Activated CD8-positive, alpha-beta memory T cell treated with anti-CD3 and anti-CD28 coated beads, Interleukin-2, amount 50 U/mL, for 4 hours (primary cell): ENCODE measurements at regions not wholly inside any gene's neighbourhood (a gene's known extent, or its start where the extent isn't known, plus 50 kb on each side); places are given as distances from the start of the nearest gene placed in this dataset.
"Not testable (repeated sequence)": the region's sequence is repeated elsewhere in the genome, so short reads cannot be mapped to it uniquely, and the experiment has no call there.

Source experiments
- DNase-seq: peaks from one replicate; pipeline ENCODE4 v3.0.0-alpha.2; 2020

DNA sequence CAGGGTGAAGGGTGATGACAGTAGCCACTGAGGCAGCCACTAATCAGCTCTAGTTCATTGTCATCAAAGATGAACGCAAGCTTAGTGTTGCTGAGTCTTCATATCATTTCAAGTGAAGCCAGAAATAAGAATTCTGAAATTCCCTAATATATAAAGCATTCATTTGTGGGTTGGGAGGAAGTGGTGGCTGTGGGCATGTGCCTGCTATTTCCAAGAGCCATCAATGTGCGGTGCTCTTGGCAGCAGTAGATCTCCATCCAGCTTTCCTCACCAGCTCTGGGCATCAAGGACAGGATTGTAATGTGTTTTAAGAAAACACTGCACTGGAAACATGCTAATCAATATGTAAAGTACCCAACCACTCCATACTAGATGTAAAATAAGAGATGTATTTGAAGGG is 202.5 kb upstream of the AHR start:
- no peak for DNase-seq

DNA sequence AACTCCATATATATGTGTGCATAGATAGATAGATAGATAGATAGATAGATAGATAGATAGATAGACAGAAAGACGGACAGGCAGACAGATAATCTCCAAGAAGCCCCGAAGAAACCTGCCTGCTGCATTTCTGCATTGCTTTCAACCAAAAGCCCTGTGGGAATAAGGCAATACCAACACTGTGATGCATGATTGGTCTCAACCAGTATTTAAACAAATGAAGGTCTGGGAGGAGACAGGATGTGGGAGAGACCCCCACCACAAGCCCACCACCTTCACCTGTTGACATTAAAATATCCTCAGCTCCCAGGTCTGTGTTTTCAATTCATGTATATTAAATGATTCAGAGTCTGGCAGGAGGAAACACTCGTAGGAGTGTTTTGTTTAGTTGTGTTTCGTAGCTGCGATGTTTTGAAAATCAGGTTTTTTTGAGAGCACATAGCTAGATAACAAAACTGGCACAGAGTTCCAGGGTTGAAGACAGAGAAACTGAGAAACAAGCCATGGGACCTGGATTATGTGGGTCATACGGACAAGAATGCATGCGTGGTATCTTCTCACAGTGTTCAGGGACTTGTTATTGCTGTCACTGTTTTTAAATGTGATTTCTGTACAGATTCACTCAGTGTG is 200.7 kb upstream of the AHR start:
- no peak for DNase-seq

DNA sequence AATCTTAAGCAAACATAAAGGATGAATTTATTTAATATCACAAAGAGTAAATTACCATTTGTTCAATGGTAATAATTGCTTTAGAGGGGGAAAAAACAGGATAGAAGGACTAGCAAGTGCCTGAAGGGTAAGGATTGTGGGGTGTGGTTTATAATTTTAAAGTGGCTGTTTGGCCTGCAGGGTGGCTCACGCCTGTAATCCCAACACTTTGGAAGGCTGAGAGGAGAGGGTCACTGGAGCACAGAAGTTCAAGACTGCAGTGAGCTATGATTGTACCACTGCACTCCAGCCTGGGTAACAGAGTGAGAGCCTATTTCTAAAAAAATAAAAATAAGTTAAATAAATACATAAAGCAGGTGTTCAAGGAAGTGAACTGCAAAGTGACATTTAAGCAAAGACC is 199.9 kb upstream of the AHR start:
- no peak for DNase-seq

DNA sequence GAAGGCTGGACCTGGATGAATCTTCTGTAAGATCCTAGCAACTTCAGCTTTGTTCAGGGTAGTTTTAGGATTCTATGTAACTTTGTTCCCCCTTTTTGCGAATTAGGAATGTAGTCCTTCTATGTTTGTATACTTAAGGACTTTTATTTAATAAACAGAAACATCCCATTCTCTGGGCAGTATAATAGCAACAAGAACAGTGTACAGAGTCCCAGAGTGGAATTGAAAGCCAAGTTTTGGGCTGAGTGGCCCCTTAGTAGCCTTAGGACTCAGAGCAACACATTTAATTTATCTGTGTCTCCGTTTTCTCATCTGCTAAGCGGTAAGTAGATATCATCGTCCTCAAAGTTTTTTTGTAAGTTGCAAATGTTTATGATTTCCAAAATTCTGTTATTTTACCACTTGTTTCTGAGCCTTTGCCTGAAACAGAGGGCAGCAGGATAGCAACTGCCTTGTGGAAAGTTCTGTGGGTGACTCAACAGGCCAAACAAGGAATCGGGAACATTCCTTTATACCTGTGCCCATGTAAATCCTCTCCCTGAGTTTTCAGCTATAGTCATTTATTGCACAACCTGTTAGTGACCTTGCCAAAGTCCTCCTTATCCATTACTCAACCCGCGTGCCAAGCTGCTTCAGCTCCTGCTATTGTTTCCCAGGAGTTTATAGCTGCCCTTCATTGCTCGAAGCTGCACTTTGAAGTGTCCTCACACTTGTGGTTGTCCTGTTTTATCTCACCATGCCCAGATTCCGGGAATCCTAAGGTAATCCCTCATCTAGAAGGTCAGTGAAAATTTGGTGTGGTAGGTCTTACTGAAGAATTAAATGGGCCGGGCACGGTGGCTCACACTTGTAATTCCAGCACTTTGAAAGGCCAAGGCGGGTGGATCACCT is 199.1 kb upstream of the AHR start:
- DNase-seq, result no peak

DNA sequence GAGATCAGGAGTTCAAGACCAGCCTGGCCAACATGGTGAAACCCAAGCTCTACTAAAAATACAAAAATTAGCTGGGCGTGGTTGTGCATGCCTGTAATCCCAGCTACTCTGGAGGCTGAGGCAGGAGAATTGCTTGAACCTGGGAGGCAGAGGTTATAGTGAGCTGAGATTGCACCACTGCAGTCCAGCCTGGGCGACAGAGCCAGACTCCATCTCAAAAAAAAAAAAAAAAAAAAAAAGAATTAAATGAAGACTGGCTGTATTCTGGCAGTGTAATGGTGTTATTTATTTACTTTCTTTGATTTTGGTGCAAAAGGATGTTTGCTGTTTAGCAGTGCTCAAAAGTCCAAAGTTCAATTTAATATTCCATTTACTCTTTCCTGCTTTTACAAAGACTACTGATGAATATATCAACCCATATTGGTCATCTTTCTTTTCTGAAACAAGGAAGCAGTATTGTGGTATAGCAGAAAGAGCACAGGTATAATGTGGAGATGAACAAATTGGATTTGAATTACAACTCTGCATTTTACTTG is 198.4 kb upstream of the AHR start:
- not testable (repeated sequence) for DNase-seq

DNA sequence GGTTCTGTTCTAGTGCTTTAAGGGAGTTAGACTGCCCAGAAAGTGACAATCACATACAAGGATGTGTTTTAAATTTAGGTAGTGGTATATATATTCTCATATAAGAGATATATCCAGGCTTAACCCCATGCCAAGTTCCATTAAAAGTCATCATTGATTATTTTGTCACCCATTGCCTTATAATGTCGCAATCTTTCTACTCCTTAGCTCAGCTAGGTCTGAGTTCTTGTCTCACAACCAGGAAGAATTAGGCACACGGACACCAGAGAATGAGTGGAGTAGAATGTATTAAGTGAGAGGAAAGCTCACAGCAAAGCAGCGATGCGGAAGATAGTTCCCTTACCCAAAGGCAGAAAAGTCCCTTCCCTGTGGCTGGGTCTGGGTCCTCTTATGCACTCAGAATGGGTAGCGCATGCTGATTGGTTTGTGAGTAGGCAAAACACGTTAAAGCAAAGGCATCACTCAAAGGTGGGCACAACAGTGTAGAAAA is 197.2 kb upstream of the AHR start:
- DNase-seq, result no peak

DNA sequence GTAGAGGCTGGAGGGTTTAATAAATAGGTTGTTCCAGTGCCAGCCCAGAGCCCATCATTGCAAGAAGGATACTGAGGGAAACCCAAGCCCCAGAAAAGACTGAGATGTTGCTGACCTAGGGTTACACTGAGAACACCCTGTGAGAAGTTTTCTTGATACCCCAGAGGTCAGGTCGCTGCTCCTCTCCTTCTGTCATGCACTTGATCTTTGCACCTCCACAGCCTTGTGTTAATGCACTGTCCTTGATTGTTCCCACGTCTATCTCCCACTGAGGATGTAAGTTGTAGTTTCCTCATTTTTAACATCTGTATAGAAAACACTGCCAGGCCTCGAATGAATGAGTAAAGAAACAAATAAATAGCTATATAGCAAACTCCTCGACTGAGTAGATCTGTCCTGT is 195.3 kb upstream of the AHR start:
- DNase-seq, result no peak

DNA sequence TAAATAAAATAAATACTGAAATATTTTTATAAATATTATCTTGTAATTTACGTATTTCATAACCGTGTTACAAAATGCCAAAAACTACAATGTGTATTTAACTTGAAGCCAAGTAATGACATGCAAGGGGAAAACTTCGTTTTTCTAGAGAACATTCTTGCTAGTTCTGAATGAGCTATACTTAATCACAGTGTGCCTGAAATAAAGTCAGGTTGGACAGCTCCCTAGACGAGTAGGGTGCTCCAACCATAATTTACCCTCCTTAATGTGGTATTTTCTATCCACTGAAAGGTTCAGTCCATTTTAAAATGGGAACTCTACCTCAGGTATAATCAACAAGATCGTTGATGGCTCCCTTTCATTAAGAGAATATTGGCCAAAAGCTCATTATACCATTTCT is 194.5 kb upstream of the AHR start:
- no peak for DNase-seq

DNA sequence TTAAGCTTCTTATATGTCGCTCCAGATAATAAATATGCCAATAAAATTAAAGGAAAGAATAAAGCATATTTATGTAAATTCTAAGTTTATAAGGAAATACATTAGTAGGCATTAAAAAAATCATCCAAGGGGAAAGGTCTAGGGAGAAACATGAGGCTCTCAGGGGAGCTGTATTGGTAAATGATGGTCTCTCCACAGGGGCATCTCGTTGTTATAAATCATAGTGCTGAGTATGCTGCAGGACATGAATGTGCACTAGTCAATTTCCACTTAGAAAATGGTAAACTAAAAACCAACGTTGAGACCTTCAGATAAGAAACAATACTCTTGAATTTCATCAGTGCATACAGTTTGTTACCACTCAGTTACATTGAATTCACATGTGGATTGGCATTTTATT is 194.0 kb upstream of the AHR start:
- no peak for DNase-seq

DNA sequence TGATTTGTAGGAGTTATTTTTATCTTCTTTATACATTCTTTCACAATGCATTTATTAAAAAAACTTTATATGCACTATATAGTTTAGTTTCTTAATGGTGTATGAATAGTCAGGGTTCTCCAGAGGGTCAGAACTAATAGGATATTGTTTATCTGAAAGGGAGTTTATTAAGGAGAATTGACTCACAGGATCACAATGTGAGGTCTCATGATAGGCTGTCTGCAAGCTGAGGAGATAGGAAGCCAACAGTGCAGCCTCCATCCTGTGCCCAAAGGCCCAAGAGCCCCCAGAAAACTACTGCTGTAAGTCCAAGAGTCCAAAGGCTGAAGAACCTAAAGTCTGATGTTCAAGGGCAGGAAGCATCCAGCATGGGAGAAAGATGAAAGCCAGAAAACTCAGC is 192.8 kb upstream of the AHR start:
- no peak for DNase-seq

DNA sequence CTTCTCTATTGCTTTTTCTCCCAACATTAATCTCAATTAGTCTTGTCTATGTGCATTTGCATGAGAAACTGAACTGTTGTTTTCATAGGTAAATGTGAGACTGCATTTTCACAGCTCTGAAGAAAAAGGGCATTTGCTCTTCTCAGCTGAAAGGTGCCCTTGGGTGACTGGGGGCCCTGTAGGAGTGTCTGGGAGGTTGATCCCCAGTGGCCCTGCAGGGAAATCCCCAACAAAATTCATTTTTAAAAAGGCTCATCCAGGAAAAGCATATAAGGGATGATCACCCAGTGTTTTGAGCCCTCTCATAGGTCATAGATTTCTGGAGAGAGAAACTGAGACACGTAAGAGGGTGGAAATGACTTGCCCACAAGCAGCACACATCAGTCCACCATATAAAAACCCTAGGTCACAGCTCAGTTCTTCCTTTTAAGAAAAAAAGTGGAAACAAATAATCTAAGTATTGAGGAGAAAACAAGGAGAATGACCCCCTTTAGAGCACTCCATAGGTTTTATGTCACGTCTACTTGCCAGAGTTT is 190.3 kb upstream of the AHR start:
- no peak for DNase-seq

DNA sequence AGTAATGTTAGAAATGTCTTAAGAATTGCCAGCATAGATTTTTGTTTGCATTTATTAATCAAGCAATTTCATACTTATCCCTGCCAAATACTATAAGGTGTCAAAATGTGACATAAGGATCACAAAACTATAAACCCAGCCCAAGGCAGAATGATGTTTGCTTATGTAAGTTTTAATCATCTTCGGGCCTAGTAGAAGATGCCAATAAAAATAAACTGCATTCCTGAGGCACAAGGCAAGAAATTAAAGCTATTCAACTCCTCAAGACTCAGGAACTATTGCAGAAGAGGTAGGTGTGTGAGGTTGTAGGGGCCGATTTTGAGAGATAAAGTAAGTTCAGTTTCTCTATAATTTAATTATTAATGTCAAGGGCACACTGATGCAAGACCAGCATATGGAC is 189.4 kb upstream of the AHR start:
- no peak for DNase-seq

DNA sequence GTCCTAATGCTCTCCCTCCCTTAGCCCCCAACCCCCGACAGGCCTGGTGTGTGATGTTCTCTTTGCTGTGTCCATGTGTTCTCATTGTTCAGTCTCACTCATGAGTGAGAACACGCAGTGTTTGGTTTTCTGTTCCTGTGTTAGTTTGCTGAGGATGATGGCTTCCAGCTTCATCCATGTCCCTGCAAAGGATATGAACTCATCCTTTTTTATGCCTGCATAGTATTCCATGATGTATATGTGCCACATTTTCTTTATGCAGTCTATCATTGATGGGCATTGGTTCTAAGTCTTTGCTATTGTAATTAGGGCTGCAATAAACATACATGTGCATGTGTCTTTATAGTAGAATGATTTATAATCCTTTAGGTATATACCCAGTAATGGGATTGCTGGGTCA is 184.7 kb upstream of the AHR start:
- not testable (repeated sequence) for DNase-seq

DNA sequence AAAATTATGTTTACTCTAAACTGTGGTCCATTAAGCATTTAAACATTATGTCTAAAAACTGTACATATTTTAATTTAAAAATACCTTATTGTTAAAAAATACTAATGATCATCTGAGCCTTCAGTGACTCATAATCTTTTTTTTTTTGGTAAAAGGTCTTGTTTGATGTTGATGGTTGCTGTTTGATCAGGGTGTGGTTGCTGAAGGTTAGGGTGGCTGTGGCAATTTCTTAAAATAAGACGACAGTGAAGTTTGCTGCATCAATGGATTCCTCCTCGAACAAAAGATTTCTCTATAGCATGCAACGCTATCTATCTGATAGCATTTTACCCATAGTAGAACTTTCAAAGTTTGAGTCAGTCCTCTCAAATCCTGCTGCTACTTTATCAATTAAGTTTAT is 180.0 kb upstream of the AHR start:
- no peak for DNase-seq

DNA sequence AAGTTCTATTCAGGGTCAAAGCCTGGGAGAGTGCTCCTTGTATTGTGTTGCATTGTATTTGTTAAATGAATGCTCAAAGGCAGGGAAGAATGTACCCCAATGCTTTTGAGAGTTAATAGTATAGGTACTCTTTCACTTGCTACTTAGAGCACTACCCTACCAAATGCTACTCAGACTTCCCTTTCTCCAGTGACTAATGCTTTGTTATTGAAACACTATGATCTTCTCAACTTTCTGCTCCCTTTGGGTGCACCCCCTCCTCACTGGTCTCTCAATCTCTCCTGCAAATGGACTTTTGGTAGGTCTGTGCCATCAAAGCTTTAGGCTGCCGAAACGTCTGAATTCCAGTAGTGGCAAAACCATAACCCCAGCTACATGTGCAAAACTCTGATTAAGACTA is 177.7 kb upstream of the AHR start:
- DNase-seq, result no peak

DNA sequence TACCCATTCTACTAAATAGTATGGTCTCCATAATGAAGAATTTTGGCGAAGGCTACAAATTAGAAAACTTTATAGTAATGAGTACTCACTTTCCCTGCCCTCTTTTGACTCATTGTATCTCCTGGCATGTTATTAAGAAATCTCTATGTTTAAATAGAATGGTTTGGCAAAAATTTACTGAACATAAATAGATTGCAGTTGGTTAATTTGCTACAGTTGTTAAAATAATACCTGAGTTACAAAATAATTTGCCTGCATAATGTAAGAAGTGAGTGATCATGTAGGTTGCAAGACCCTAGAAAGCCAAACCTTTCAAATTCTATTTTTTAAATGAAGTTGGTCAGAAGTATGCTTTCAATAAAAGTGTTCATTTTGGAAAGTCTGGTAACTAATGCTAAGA is 176.8 kb upstream of the AHR start:
- DNase-seq, result no peak

DNA sequence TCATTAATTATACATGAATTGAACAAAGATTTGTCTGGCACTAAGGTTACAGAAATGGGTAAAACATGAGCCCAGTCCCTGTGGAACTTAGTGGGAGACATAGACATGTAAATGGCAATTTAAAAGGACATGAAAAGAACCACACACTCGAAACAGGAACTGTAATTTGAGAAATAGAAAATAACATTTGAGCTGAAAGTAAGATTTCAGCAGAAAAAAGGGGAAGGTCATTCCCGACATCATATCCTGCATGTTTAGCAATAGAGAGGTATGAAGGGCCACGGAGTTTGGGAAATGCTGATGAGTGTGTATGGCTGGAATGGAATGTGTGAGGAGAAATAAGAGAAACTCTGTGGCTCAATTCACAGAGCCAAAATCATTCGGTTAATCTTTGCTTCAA is 175.4 kb upstream of the AHR start:
- DNase-seq, result no peak

DNA sequence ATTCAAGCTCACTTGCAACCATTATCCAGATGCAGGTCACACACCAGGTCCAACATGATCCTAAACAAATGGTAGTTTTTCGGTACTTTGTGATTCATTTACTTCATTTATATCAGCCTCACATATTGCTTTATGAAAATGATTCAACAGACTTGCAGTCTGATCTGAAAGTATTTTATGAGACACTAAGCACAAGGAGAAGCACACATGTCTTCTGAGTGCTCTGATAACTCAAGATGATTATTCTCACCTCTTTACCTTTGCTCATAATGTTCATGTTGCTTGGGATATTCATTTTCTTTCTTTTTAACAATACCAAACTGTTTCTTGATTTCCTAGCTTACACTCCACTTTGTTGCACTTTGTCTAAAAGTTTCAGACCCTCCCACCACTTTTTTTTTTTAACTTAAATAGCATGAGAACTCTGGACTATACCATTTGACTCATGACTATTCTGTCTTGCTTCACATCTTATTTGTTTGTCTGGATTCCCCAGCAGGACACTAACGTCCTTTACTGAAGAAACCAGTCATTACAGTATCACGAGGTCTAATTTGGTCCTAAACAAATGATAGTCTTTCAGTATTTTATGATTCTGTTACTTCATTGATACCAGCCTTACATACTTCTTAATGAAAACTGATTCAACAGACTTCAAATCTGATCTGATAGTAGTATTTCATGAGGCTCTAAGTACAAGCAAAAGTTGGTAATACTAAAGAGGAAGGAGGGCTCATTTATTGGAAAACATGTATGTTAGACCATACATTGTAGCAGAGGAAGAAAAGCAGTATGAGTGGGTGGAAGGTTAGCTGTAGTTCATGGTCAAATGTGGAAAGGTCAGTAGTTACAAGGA is 171.8 kb upstream of the AHR start:
- DNase-seq, result no peak

DNA sequence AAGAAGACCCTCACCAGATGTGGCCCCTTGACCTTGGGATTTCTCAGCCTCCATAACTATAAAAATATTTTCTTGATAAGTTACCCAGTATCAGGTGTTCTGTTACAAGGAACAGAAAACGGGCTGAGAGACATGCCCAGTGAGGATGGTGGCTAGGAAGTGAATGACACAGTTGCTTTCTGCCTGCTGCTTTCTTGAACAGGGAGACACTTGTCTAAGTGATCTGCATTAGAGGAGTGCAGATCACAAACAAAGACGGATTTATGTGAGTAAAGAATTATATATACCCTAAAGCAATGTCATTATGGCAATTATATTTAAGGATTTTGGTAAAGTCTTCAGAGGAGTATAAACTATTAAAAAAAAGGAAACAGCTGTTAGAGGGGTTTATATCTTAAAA is 169.2 kb upstream of the AHR start:
- DNase-seq, result no peak

DNA sequence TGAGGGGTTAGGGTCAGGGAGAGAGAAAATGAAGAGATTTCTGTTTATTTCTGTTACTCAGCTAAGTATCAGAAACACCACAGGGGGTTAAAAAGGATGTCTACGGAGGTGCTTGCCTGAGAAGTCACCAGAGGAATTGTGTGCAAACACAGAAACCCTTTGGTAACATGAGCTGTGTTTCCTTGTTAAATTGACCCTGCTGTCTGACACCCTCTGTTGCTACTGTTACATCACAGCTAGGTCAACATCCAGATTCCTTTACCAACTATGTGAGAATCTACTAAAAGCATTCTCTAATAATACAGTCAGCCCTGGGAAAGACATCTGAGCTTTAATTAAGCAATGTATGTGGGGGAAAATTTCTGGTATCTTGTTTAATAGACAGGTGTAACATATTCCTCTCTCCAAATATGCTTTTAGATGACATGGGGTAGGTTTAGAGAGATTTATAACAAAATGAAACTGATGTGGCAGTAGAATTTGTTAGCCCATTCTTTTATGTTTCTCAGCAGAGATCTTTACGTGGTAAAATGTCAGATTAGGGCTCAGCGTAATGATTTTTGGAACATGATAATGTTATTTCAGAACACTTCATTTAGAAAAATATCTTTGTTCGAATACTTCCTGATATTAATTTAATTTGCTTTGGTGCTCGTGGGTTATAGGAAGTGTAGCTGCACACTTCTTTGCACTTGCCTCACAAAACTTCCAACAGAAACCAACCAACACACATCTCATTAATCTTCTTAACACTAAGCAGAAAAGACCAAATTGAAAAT is 168.0 kb upstream of the AHR start:
- no peak for DNase-seq

DNA sequence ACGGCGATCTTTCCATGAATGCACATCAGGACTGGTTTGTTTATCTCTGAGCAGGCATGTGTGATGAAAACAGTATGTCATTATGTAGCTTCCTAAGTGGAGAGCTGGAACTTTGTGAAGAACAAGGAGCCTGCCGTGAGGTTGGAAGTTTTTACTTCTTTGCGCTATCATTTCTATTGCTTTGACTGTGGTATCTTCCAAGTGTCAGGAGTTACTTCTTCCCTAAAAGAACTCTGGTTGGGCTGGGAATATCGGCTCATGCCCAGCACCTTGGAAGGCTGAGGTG is 167.4 kb upstream of the AHR start:
- DNase-seq, result no peak

DNA sequence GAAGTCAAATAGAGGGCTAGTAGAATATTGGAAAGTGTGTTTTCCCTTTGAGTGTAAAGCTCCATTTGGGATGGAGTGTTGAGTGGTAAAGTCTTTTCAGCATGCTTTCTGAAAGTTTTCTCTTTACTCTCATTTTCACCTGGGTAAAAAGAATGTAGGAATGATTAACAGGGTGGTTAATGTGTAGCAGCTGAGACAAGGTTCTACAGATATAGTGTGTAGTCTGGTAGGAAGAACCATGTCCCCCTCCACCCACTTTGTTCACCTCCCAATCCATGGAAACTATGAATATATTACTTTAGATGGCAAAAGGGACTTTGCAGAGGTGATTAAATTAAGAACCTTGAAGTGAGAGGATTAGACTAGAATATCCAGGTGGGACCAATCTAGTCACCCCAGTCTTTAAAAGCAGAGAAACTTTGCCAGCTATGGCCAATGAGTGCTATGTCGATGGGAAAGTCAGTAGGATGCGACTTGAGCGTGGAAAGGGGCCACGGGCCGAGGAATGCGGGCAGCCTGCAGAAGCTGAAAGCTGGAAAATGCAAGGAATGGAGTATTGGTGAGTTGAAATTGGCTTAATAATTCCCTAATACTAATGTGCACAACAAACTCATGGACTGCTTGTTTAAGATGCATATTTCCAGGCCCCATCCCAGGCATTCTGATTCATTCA is 166.3 kb upstream of the AHR start:
- no peak for DNase-seq
